ENCODE measurements at regions not wholly inside any gene's neighbourhood (a gene's known extent, or its start where the extent isn't known, plus 50 kb on each side); places are given as distances from the start of the nearest gene placed in this dataset.

DNA sequence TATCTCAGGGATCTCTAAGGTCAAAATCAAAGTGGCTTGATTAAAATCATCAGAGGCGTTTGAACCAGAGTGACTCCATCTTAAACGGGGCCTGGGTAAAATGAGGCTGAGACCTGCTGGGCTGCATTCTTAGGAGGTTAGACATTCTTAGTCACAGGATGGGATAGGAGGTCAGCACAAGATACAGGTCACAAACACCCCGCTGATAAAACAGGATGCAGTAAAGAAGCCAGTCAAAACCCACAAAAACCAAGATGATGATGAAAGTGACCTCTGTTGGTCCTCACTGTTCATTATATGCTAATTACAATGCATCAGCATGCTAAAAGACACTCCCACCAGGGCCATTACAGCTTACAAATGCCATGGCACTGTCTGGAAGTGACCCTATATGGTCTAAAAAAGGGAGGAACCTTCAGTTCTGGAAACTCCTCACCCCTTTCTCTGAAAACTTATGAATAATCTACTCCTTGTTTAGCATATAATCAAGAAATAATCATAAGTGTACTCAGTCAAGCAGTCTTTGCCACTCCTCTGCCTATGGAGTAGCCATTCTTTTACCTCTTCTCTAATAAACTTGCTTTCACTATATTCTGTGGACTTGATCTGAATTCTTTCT, 143.3 kb upstream of the SLCO3A1 start:
- Mint-ChIP-seq H3K4me3 (no peak overlapping the region), H3K27me3 (ENCODE audit: low read depth) (peaks cover 5% of the 10 kb centered on the region), H3K4me1 (peaks cover 5% of the 10 kb centered on the region), H3K27ac (ENCODE audit: unreplicated experiment) (no peak overlapping the region), H3K9me3 (peaks cover 2% of the 10 kb centered on the region), H3K36me3 (ENCODE audit: low read depth) (no peaks in the 10 kb centered on the region)
- no peak for DNase-seq (ENCODE audit: low read depth, low spot score)
- TF ChIP-seq, protein P1, sequence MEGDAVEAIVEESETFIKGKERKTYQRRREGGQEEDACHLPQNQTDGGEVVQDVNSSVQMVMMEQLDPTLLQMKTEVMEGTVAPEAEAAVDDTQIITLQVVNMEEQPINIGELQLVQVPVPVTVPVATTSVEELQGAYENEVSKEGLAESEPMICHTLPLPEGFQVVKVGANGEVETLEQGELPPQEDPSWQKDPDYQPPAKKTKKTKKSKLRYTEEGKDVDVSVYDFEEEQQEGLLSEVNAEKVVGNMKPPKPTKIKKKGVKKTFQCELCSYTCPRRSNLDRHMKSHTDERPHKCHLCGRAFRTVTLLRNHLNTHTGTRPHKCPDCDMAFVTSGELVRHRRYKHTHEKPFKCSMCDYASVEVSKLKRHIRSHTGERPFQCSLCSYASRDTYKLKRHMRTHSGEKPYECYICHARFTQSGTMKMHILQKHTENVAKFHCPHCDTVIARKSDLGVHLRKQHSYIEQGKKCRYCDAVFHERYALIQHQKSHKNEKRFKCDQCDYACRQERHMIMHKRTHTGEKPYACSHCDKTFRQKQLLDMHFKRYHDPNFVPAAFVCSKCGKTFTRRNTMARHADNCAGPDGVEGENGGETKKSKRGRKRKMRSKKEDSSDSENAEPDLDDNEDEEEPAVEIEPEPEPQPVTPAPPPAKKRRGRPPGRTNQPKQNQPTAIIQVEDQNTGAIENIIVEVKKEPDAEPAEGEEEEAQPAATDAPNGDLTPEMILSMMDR (conservative IDR thresholded peaks at IDR 0.05) = no peak

DNA sequence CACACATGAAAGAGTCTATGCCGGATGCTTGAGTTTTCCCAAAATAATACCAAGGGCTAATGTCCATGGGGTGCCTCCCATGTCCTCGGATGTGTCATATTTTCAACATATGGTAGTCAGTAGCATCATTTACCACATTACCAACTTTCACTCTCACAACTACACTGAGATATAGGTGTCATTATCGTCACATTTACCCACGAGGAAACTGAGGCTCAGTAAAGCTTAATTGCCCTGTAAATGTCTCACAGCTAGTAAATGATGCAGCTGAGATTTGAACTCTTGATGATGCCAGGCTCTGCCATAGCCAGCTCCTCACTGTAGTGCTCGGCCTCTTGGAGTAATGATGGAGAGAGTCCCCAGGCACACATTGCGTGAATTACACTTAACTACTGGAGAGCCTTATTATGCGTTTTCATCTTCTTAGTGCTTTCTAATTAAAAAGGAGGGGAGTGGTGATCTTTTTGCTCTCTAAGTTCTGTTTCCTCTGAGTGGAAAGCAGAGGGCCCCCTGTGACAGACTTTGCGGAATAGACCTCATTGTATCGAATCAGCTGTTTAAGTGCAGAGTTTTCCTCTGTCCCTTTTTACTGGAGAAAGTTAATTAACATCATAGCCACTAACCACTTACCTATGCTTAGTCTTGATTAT, 142.0 kb upstream of the SLCO3A1 start:
- TF ChIP-seq, protein P1 (conservative IDR thresholded peaks at IDR 0.05) = no peak
- Mint-ChIP-seq H3K4me1 (peaks cover 2% of the 10 kb centered on the region), H3K27me3 (ENCODE audit: low read depth) (peaks cover 5% of the 10 kb centered on the region), H3K36me3 (ENCODE audit: low read depth) (no peaks in the 10 kb centered on the region), H3K27ac (ENCODE audit: unreplicated experiment) (no peak overlapping the region), H3K4me3 (no peak overlapping the region), H3K9me3 (peaks cover 2% of the 10 kb centered on the region)
- DNase-seq (ENCODE audit: low read depth, low spot score) = no peak

DNA sequence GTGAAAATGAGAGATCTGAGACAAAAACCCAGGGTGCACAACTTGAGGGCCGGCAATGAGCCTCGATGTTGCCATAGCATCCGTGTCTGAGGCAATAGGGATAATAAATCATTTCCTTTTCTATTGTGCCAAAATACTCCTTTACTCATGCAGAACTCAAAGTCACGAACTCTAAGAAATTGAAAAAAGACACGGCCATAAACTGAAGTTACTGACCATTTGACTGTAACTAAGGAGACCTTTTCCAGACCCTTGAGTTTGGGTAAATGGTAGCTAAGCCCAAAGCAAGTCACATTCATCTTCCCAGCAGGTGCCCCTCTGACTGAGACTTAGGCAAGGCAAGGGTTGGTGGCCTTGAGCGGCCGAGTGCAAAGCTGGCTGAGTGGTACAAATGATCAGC, 141.2 kb upstream of the SLCO3A1 start:
- no peak overlapping the region for H3K4me3 Mint-ChIP-seq
- peaks cover 2% of the 10 kb centered on the region for H3K9me3 Mint-ChIP-seq
- TF ChIP-seq, protein P1 (conservative IDR thresholded peaks at IDR 0.05) = no peak
- no peak for DNase-seq (ENCODE audit: low read depth, low spot score)
- peaks cover 5% of the 10 kb centered on the region for H3K27me3 Mint-ChIP-seq (ENCODE audit: low read depth)
- no peak overlapping the region for H3K27ac Mint-ChIP-seq (ENCODE audit: unreplicated experiment)
- H3K4me1 Mint-ChIP-seq = no peaks in the 10 kb centered on the region
- no peaks in the 10 kb centered on the region for H3K36me3 Mint-ChIP-seq (ENCODE audit: low read depth)

DNA sequence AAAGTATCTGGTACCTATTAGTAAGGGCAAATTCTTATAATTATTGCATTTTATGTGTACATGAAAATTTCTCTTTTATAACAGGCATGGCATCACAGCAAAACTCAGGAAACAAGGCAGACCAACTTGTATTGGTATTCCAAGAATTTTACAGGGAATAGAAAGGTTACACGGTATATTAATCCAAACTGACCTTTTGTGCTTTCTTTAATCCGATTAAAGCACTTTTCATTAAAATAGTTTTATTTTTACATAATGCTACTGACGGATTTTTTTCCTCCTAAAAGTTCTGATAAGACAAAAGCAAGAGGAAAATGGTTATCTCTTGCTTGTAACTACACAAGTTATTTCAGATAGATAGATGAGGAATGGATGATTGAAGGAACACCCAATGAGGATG, 137.0 kb upstream of the SLCO3A1 start:
- TF ChIP-seq, protein P1 (conservative IDR thresholded peaks at IDR 0.05) = no peak
- Mint-ChIP-seq H3K4me1 (no peaks in the 10 kb centered on the region), H3K9me3 (no peaks in the 10 kb centered on the region)

DNA sequence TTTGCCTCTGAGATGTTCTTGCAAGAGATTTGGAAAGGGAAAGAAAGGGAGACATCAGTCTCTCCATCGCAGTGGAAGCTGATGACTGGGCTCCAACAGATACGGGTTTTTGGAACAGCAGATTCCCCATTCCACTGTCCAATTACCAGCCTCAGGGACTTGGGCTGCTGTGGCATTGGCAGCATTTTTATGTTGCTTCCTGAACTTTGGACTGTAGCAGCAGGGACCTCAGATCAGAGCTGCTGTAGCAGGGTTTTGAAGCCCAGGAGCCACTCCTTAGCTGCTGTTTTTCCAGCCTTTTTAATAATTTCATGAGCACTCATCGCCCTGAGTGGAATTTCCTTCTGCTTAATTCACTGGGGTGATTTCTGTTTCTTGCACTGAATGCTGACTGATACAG, 135.7 kb upstream of the SLCO3A1 start:
- Mint-ChIP-seq H3K4me1 (no peaks in the 10 kb centered on the region), H3K9me3 (no peaks in the 10 kb centered on the region), H3K4me3 (no peak overlapping the region), H3K36me3 (ENCODE audit: low read depth) (no peaks in the 10 kb centered on the region), H3K27ac (ENCODE audit: unreplicated experiment) (no peak overlapping the region), H3K27me3 (ENCODE audit: low read depth) (peaks cover 8% of the 10 kb centered on the region)
- DNase-seq (ENCODE audit: low read depth, low spot score) = no peak
- TF ChIP-seq, protein P1 (conservative IDR thresholded peaks at IDR 0.05) = no peak

More for the DNA sequence above, 137.0 kb upstream of the SLCO3A1 start:
- DNase-seq (ENCODE audit: low read depth, low spot score) = no peak
- H3K27ac Mint-ChIP-seq (ENCODE audit: unreplicated experiment) = no peak overlapping the region
- H3K4me3 Mint-ChIP-seq = no peak overlapping the region
- H3K27me3 Mint-ChIP-seq (ENCODE audit: low read depth) = peaks cover 8% of the 10 kb centered on the region
- no peaks in the 10 kb centered on the region for H3K36me3 Mint-ChIP-seq (ENCODE audit: low read depth)

All from neural crest cell (in vitro differentiated cells).